Central memory CD4-positive, alpha-beta T cell (primary cell): ENCODE measurements at regions not wholly inside any gene's neighbourhood (a gene's known extent, or its start where the extent isn't known, plus 50 kb on each side); places are given as distances from the start of the nearest gene placed in this dataset.

Experiments
- DNase-seq: peaks from one replicate; pipeline ENCODE4 v3.0.0; 2022

DNA sequence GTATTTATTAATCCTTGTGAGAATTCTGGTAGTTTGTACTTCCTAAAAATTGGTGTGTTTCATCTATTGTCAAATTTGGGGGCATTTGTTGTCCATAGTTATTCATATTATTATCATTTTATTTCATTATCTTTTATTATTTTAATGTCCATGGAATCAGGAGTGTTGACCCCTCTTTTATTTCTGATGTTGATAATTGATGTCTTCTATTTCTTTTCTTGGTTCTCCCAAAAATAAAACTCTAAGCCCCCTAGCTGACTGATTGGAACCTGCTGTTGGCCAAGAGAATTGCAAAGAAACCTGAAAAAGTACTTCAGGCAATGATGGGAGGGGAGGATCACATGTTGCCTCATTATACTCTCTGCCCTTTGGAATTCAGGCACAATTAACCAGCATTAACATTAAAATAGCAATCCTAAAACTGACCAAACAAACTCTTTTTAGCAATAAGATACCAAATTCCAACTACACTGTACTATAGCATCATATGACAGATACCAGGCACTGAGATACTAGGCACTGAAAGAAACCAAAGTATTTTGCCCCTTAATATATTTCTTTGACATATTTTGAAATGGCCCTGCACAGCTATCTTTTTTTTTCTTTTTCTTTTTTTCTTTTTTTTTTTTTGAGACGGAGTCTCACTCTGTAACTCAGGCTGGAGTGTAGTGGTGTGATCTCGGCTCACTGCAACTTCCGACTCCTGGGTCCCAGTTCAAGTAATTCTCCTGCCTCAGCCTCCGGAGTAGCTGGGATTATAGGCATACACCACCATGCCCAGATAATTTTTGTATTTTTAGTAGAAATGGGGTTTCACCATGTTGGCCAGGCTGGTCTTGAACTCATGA lies 1097.2 kb upstream of the CNTNAP5 start:
- DNase-seq, result no peak

DNA sequence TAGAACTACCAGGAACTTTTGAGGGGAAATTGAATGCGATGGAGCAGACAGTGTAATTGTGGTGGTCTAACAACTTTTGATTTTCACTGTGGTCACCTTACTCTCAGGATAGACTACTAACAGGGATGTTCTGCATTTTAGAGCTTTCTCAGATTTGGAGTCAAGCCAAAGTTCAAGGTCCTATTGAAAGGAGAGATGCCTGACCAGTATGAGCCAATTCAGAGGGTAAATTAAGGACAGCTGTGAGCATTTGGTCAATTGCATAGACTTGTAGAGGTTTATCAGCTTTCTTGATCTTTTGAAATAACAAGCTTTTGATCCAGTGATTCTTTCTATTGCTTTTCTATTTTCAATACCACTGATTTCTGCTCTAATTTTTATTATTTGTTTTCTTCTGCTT lies 1095.7 kb upstream of the CNTNAP5 start:
- no peak for DNase-seq

- DNase-seq, result no peak
Observed at GRCh38 chr2:122935506-122935905, 1089.6 kb upstream of the CNTNAP5 start.

DNA sequence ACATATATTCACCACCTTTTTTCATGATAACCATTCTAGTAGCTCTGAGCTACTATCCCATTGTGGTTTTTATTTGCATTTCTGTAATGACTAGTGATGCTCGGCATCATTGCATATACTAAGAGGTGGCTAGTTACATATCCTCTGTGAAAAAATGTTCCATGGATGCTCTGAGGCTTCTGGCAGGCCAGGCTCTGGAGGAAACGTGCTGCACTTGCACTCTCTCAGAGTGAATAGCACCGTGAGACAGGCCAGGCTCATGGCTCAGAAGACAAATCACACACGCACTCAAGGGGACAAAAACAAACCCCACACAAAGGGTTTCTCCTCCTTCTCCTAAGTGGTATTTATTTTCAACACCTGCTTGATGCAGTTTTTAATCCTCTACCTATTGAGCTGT lies 1085.3 kb upstream of the CNTNAP5 start:
- DNase-seq, result no peak

DNA sequence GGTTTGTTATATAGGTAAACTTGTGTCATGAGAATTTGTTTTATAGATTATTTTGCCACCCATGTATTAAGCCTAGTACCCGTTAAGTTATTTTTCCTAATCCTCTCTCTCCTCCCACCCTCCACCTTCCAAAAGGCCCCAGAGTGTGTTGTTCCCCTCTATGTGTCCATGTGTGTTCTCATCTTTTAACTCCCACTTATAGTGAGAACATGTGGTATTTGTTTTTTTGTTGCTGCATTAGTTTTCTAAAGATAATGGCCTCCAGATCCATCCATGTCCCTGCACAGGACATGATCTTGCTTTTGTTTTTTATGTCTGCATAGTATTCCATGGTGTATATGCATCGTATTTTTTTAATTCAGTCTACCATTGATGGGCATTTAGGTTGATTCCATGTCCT lies 1075.6 kb upstream of the CNTNAP5 start:
- DNase-seq, result no peak

- no peak for DNase-seq
Observed at GRCh38 chr2:122955776-122956175, 1069.3 kb upstream of the CNTNAP5 start.

DNA sequence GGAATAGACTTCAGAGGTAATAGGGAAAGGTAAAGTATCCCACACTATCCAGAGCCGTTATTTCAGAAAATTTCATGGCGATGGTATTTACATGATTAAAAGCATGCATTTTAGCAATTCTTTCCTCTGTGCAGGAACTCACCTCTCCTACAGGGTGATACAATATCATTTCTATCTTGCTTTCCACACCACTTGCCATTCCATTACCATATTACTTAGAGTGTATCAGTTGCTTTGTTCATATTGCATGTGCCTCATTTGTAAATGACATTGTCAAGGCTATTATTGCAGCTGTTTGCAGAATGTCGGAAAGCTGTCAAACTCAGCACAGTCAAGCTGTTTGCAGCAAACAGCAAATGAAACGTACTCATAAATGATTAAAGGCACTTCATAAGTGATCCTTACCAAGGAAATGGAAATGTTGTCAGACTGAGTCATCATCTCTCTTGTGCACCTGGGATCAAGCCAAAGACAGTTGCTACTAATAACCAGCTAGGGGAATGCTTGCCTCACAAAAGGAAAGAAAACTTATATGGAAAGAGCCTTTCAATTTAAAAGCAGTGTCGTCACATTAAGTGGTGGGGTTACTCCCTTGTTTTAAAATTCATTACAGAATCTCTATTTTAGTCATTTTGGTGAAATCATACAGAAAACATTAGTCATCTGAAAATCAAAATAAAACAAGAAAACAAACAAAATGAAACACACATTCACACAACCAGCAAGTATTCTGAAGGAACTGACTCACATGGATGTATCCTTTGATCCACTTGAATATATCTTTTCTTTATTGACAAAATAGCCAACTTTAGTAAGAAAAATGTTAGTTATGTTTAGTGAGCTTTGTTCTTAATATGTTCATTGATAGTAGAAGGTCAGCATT lies 1064.1 kb upstream of the CNTNAP5 start:
- DNase-seq, result no peak

GRCh38 chr2:122966461-122966860 lies 1058.6 kb upstream of the CNTNAP5 start:
- no peak for DNase-seq

GRCh38 chr2:122977580-122977979 lies 1047.5 kb upstream of the CNTNAP5 start:
- no peak for DNase-seq

DNA sequence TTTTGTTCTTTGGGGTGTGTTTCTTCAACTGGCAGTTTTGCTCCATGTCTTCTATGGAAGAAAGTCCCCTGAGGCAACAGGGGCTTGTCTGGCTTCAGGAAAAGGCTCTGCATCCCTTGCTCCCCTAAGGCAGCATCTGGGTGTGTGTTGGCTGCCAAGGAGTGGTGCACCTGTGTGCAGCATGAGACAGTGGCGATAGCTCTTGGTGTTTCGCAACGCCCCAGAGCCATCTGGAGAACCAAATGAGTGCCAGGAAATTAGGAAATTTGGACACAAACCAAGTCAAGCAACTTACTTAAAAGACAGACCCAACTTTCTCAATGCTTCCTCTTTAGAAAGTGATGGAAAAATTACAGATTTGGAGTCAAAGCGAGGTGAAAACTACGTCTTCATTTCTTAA lies 1044.4 kb upstream of the CNTNAP5 start:
- no peak for DNase-seq

- no peak for DNase-seq
Observed at GRCh38 chr2:122982936-122983335, 1042.2 kb upstream of the CNTNAP5 start.

DNA sequence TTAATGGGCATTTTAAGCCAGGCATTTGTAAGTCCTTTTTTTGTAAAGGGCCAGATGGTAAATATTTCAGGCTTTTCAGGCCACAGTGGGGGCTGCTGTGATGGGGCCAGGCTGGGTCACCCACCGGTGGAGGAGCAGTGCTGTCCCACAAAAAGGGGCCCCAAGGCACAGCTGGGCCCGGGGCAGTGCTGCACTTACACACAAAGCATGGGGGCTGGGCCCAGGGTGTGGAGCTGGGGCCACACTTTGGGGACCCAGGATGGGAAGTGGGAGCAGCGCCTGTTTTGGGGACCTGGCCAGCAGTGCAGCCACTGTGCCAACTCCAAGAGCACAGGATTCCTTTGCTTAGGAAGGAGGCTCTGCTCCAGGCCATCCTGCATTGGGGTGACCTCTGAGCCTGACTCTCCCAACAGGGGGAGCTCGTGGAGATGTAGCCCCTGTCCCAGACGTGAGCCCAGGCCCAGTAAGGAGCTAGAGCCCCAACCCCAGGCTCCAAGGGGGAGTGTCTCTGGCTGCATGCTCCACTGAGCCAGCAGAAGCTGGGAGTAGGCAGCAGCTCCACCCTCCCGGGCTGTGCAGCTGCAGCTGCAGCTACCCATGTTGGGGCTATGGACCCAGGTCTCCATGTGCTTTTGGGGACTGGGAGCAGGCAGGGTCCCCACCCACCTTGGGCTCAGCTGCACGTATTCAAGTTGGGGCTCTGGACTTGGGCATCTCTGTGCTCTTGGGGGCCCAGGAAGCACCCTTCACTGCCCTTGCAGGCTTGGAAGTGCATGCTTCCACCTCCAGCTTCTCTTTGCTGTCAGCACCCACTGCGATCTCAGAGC lies 1036.5 kb upstream of the CNTNAP5 start:
- DNase-seq, result no peak

- no peak for DNase-seq
Observed at GRCh38 chr2:122993592-122993991, 1031.5 kb upstream of the CNTNAP5 start.

DNA sequence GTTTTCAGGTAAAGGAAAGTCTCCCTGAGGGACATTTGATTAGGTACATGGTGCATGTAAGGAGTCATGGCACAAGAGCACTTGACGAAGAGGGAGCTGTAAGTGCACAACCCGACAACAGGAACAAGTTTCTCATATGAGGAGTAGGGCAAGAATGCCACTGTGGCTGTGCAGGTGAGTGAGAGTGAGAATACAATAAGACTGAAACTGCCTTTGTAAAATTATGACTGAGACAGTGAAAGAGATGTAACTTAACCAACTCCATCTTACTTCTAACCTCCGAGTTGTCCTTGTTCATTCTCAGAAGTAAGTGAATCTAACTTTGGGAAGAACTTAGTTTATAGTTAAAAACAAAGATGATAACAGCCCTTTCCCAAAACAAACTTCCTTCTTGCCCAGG lies 1025.8 kb upstream of the CNTNAP5 start:
- DNase-seq, result no peak

DNA sequence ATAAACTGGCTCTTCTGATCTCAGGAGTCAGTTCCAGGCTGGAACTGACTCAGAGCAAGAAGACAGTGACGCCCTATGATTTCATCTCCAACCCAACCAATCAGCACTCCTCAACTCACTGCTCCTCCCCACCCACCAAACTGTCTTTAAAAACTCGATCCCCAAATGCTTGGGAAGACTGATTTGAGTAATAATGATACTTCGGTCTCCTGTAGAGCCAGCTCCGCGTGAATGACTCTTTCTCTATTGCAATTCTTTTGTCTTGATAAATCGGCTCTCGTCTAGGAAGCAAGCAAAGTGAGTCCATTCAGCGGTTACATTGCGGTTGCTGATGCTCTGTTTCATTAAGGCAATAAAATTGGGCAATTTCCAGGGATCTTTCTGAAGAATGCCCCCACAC lies 1025.3 kb upstream of the CNTNAP5 start:
- no peak for DNase-seq

- DNase-seq, result no peak
Observed at GRCh38 chr2:123002660-123003248, 1022.3 kb upstream of the CNTNAP5 start.

- DNase-seq, result no peak
Observed at GRCh38 chr2:123015186-123015585, 1009.9 kb upstream of the CNTNAP5 start.

DNA sequence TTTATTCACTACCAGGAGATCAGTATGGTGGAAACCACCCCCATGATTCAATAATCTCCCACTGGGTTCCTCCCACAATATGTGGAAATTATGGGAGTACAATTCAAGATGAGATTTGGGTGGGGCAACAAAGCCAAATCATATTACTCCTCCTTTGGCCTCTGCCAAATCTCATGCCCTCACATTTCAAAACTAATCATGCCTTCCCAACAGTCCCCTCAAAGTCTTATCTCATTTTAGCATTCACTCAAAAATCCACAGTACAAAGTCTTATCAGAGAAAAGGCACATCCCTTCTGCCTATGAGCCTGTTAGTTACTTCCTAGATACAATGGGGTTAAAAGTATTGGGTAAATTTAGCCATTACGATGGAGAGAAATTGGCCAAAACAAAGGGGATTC lies 989.5 kb upstream of the CNTNAP5 start:
- no peak for DNase-seq

DNA sequence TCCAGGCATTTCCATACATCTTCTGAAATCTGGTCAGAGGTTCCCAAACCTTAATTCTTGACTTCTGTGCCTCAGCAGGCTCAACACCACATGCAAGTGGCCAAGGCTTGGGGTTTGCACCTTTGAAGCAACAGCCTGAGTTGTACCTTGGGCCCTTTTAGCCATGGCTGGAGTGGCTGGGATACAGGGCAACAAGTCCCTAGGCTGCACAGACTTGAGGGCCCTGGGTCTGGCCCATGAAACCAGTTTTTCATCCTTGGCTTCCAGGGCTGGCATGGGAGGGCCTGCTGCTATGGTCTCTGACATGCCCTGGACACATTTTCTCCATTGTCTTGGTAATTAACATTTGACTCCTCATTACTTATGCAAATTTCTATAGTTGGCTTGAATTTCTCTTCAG lies 988.8 kb upstream of the CNTNAP5 start:
- no peak for DNase-seq

- DNase-seq, result no peak
Observed at GRCh38 chr2:123040506-123040905, 984.6 kb upstream of the CNTNAP5 start.

GRCh38 chr2:123043458-123043857 lies 981.6 kb upstream of the CNTNAP5 start:
- no peak for DNase-seq

GRCh38 chr2:123045713-123046112 lies 979.4 kb upstream of the CNTNAP5 start:
- DNase-seq, result no peak

DNA sequence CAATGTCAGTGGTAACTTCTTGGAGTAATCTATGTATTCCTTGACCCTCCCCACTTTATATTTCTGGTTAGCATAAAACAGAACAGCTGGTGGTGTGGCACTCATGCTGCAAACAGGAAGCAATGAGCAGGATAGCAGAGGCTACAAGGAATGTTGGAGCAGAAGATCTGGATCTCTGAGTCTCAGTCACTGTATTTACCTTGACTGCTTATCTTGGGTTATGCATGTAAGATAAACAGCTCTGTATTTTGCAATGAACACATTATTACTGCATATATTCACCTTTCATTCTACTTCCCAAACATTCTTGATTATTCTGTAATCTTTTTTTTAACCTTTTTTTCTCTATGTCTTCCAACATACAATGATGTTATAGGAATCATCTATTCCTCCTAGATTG lies 977.9 kb upstream of the CNTNAP5 start:
- DNase-seq, result no peak
